A549 (cell line): ENCODE measurements at regions not wholly inside any gene's neighbourhood (a gene's known extent, or its start where the extent isn't known, plus 50 kb on each side); places are given as distances from the start of the nearest gene placed in this dataset.

ENCODE experiments used
- ATAC-seq, 2 experiments: fragments of 200-7000 bp in 1 of 2; fragments of >200 bp in 1 of 2; cut with Nextera tagmentation in 1 of 2; cut with Tn5 transposase in 1 of 2; 3 replicates each; pipeline versions ENCODE4 v1.8.0 to v1.9.1; 2018 to 2020; ENCODE audit warnings: mild to moderate bottlenecking in 1 of 2, moderate library complexity in 1 of 2
- CTCF ChIA-PET: fragments of 300-600 bp; sonication (Branson Sonifier 250); formaldehyde crosslinking; extraction: SDS; loops from one replicate; lab custom pipeline; 2021; ENCODE audit warnings: antibody characterized with exemption, inconsistent platforms; lab: Yijun Ruan, JAX
- POLR2A ChIA-PET: fragments of 350-600 bp; formaldehyde crosslinking; extraction: SDS; loops from one replicate; lab custom pipeline; 2021; ENCODE audit warnings: antibody characterized with exemption, inconsistent platforms; lab: Yijun Ruan, JAX
- DNase-seq, 2 experiments: peaks; one replicate each; pipeline versions ENCODE4 v3.0.0 to v3.0.0-alpha.2; 2011 to 2016; ENCODE audit warnings: low read depth in 1 of 2, low spot score in 1 of 2
- FAIRE-seq: peaks from 2 replicates; lab custom pipeline; 2011; peaks lifted over from hg19 to GRCh38; lab: Jason Lieb, UNC
- H3K27ac ChIP-seq, 2 experiments: fragments of >200 bp; sonication (Bioruptor Twin); formaldehyde crosslinking; 3 replicates each; pipeline ENCODE4 v1.5.1; 2016 to 2017
- H3K4me1 ChIP-seq: fragments of >200 bp; sonication (Bioruptor Twin); formaldehyde crosslinking; 3 replicates; pipeline ENCODE4 v1.6.1; 2016
- H3K4me2 ChIP-seq: fragments of >200 bp; sonication (Bioruptor Twin); formaldehyde crosslinking; 3 replicates; pipeline ENCODE4 v1.6.1; 2016
- H3K4me3 ChIP-seq: fragments of >200 bp; sonication (Bioruptor Twin); formaldehyde crosslinking; 3 replicates; pipeline ENCODE4 v1.5.1; 2016
- H3K9me3 ChIP-seq: fragments of >200 bp; sonication (Bioruptor Twin); formaldehyde crosslinking; 3 replicates; pipeline ENCODE4 v1.6.1; 2016
- ATOH8 ChIP-seq: fragments of 250-450 bp; sonication (Bioruptor Pico); IDR thresholded peaks from 2 replicates; pipeline ENCODE4 v1.5.0; 2020; ENCODE audit warnings: low read depth, mild to moderate bottlenecking, moderate library complexity
- BCL3 ChIP-seq: fragments of >200 bp; sonication (Bioruptor Twin); formaldehyde crosslinking; IDR thresholded peaks from 3 replicates; pipeline ENCODE4 v1.6.1; 2016
- CBX8 ChIP-seq: fragments of 200-600 bp; sonication (generic); IDR thresholded peaks from 2 replicates; pipeline ENCODE4 v1.6.1; 2016
- CHD2 ChIP-seq: fragments of 150-350 bp; IDR thresholded peaks from 2 replicates; pipeline ENCODE4 v1.6.1; 2014; ENCODE audit warnings: low read length; ENCODE audit not compliant: partially characterized antibody
- CTCF ChIP-seq: fragments of >200 bp; sonication (Bioruptor Twin); formaldehyde crosslinking; IDR thresholded peaks from 3 replicates; pipeline ENCODE4 v1.5.1; 2016
- FOSB ChIP-seq: fragments of 250-450 bp; sonication (Bioruptor Pico); IDR thresholded peaks from 2 replicates; pipeline ENCODE4 v1.5.0; 2020; ENCODE audit warnings: mild to moderate bottlenecking, moderate library complexity
- FOXS1 ChIP-seq: fragments of 250-450 bp; sonication (Bioruptor Pico); IDR thresholded peaks from 2 replicates; pipeline ENCODE4 v1.5.0; 2020; ENCODE audit warnings: mild to moderate bottlenecking, moderate library complexity
- JUN ChIP-seq, 2 experiments: fragments of >200 bp; sonication (Bioruptor Twin); formaldehyde crosslinking; IDR thresholded peaks; 2 replicates in 1 of 2; 3 replicates in 1 of 2; pipeline ENCODE4 v1.6.1; 2016 to 2017
- JUNB ChIP-seq: fragments of >200 bp; sonication (Bioruptor Twin); formaldehyde crosslinking; IDR thresholded peaks from 2 replicates; pipeline ENCODE4 v1.6.1; 2016
- MAX ChIP-seq: IDR thresholded peaks from 2 replicates; pipeline ENCODE4 v1.6.1; 2012
- MAZ ChIP-seq: fragments of 150-350 bp; IDR thresholded peaks from 2 replicates; pipeline ENCODE4 v1.6.1; 2014; ENCODE audit warnings: antibody characterized with exemption, low read depth, low read length, borderline replicate concordance
- NFE2L2 ChIP-seq: fragments of 150-350 bp; conservative IDR thresholded peaks from 2 replicates; pipeline ENCODE4 v1.6.1; 2014; ENCODE audit warnings: low read length
- PHF8 ChIP-seq: fragments of 200-600 bp; sonication (generic); IDR thresholded peaks from 2 replicates; pipeline ENCODE4 v1.6.1; 2016; ENCODE audit warnings: low read depth, mild to moderate bottlenecking, antibody characterized with exemption, moderate library complexity, borderline replicate concordance
- POLR2A ChIP-seq: IDR thresholded peaks from 2 replicates; pipeline ENCODE4 v1.6.1; 2012; ENCODE audit warnings: mild to moderate bottlenecking, low read length
- REST ChIP-seq: fragments of 200-600 bp; sonication (generic); IDR thresholded peaks from 2 replicates; pipeline ENCODE4 v1.6.1; 2016; ENCODE audit warnings: antibody characterized with exemption, mild to moderate bottlenecking, moderate library complexity
- RFX5 ChIP-seq: fragments of 450-650 bp; IDR thresholded peaks from 2 replicates; pipeline ENCODE4 v1.7.1; 2014; ENCODE audit warnings: antibody characterized with exemption, mild to moderate bottlenecking, moderate library complexity
- RNF2 ChIP-seq: fragments of 200-600 bp; sonication (generic); IDR thresholded peaks from 2 replicates; pipeline ENCODE4 v1.6.1; 2016; ENCODE audit warnings: low read depth, mild to moderate bottlenecking, antibody characterized with exemption, moderate library complexity, borderline replicate concordance
- ZNF302 ChIP-seq: fragments of 250-450 bp; sonication (Bioruptor Pico); IDR thresholded peaks from 2 replicates; pipeline ENCODE4 v1.9.0; 2021; ENCODE audit warnings: inconsistent platforms, mild to moderate bottlenecking, moderate library complexity
- WGBS: methylation state at CpG from one replicate; pipeline ENCODE4 v1.1.6; 2017; ENCODE audit errors: missing lambda C conversion rate; 5-methylcytosine and 5-hydroxymethylcytosine counted together

- POLR2A ChIA-PET = no interaction called here
- Histone ChIP-seq H3K4me3 (no peak overlapping the region), H3K4me2 (no peak overlapping the region), H3K27ac (no peak overlapping the region), H3K9me3 (peaks cover 9% of the 10 kb centered on the region; the same call in 1 of the 3 replicates), H3K4me1 (no peaks in the 10 kb centered on the region)
- CTCF ChIA-PET = no interaction called here
- WGBS = 0% methylated on average over 2 of the region's 3 CpGs
- no peak for FAIRE-seq
- no peak for DNase-seq
- TF ChIP-seq PHF8 (no peak), FOSB (CRISPR knock-in tag) (no peak), NFE2L2 (no peak), MAX (no peak), JUNB (no peak)
- ATAC-seq = no peak
Measured at GRCh38 chr20:18988701-18989100, 175.1 kb downstream of the SCP2D1 start.

- ATAC-seq (no peak), DNase-seq (no peak), FAIRE-seq (no peak)
- POLR2A ChIA-PET = no interaction called here
- no peaks in the 10 kb centered on the region for H3K4me1 ChIP-seq
- no peak overlapping the region for H3K27ac ChIP-seq
- CTCF ChIA-PET = no interaction called here
- 22% methylated on average over 10 of the region's 10 CpGs for WGBS
- H3K4me2 ChIP-seq = no peak overlapping the region
- TF ChIP-seq FOXS1 (CRISPR knock-in tag) (no peak), BCL3 (no peak), JUN (IDR thresholded peaks at IDR 0.05) (no peak), CTCF (no peak), POLR2A (no peak), MAZ (no peak), RFX5 (no peak), CBX8 (no peak), RNF2 (no peak), ATOH8 (CRISPR knock-in tag) (no peak), CHD2 (no peak), ZNF302 (CRISPR knock-in tag) (no peak), REST (no peak)
- no peak overlapping the region for H3K4me3 ChIP-seq
- H3K9me3 ChIP-seq = peaks cover 9% of the 10 kb centered on the region; the same call in 1 of the 3 replicates
Measured at GRCh38 chr20:18989736-18990474, 176.3 kb downstream of the SCP2D1 start.
